Nephron (organoid): ENCODE measurements at regions not wholly inside any gene's neighbourhood (a gene's known extent, or its start where the extent isn't known, plus 50 kb on each side); places are given as distances from the start of the nearest gene placed in this dataset.
"Not testable (repeated sequence)": the region's sequence is repeated elsewhere in the genome, so short reads cannot be mapped to it uniquely, and the experiment has no call there.

ENCODE experiments used
- H3K27ac Mint-ChIP-seq, 3 experiments: 2 replicates each; pipeline ENCODE4 v1.8.0; 2020; ENCODE audit warnings: mixed read lengths in 3 of 3, mild to moderate bottlenecking in 2 of 3, moderate library complexity in 1 of 3
- H3K27me3 Mint-ChIP-seq: 2 replicates; pipeline ENCODE4 v1.8.0; 2021; ENCODE audit warnings: low read depth, mild to moderate bottlenecking, moderate library complexity, mixed read lengths
- H3K36me3 Mint-ChIP-seq: 2 replicates; pipeline ENCODE4 v1.8.0; 2020; ENCODE audit warnings: low read depth, mixed read lengths
- H3K4me1 Mint-ChIP-seq: 2 replicates; pipeline ENCODE4 v1.8.0; 2020; ENCODE audit warnings: mixed read lengths
- H3K4me3 Mint-ChIP-seq, 3 experiments: 2 replicates each; pipeline ENCODE4 v1.8.0; 2020; ENCODE audit warnings: mild to moderate bottlenecking in 3 of 3, mixed read lengths in 3 of 3, moderate library complexity in 2 of 3
- H3K9me3 Mint-ChIP-seq: 2 replicates; pipeline ENCODE4 v1.8.0; 2020; ENCODE audit warnings: mixed read lengths
- CTCF ChIP-seq, 3 experiments: fragments of 200-600 bp; sonication (generic); IDR thresholded peaks; one replicate each; pipeline ENCODE4 v1.5.0; 2021; ENCODE audit warnings: antibody characterized with exemption in 3 of 3; ENCODE audit not compliant: unreplicated experiment in 3 of 3

DNA sequence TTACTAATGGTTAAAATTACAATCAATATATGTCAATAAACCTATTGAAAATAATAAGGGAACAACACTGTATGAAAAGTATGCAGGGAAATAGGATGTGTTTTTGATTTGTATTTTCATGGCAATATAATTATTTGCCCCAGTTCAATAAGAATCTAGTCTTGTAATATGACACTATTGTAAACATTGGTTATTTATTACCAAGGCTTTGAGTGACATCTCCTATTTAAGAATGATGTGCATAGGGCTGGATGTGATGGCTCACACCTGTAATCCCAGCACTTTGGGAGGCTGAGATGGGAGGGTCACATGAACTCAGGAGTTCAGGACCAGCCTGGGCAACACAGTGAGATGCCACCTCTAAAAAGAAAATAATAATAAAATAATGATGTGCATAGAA lies 78.6 kb upstream of the DTNBP1 start:
- no peak for TF ChIP-seq CTCF (IDR thresholded peaks at IDR 0.05; ENCODE audit: unreplicated experiment in 3 of 3)
- H3K4me3 Mint-ChIP-seq, result no peak overlapping the region
- no peak overlapping the region for H3K27ac Mint-ChIP-seq
- H3K36me3 Mint-ChIP-seq, result no peaks in the 10 kb centered on the region
- H3K27me3 Mint-ChIP-seq, result peaks cover 4% of the 10 kb centered on the region
- peaks cover 6% of the 10 kb centered on the region for H3K4me1 Mint-ChIP-seq
- H3K9me3 Mint-ChIP-seq, result peaks cover 13% of the 10 kb centered on the region

GRCh38 chr6:15739867-15740266 lies 77.0 kb upstream of the DTNBP1 start:
- Mint-ChIP-seq H3K9me3 (peaks cover 12% of the 10 kb centered on the region), H3K36me3 (no peaks in the 10 kb centered on the region), H3K4me3 (no peak overlapping the region), H3K4me1 (peaks cover 17% of the 10 kb centered on the region), H3K27me3 (peaks cover 4% of the 10 kb centered on the region), H3K27ac (peak overlapping the region in 1 of 3 experiments; percentile 15)
- TF ChIP-seq CTCF (IDR thresholded peaks at IDR 0.05; ENCODE audit: unreplicated experiment in 3 of 3), result no peak

GRCh38 chr6:15739353-15739752 lies 76.5 kb upstream of the DTNBP1 start:
- Mint-ChIP-seq H3K4me1 (peaks cover 22% of the 10 kb centered on the region), H3K9me3 (peaks cover 11% of the 10 kb centered on the region), H3K4me3 (no peak overlapping the region), H3K36me3 (no peaks in the 10 kb centered on the region), H3K27ac (peak overlapping the region in 1 of 3 experiments; percentile 15), H3K27me3 (peaks cover 4% of the 10 kb centered on the region)
- no peak for TF ChIP-seq CTCF (IDR thresholded peaks at IDR 0.05; ENCODE audit: unreplicated experiment in 3 of 3)

DNA sequence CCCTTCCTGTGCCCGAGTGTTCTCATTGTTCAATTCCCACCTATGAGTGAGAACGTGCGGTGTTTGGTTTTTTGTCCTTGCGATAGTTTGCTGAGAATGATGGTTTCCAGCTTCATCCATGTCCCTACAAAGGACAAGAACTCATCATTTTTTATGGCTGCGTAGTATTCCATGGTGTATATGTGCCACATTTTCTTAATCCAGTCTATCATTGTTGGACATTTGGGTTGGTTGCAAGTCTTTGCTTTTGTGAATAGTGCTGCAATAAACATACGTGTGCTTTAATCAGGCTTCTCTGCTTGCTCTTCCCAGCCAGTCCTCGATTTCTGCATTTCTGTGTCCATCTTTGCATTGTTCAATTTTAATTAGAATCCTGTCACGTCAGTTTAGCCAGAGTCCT lies 75.4 kb upstream of the DTNBP1 start:
- H3K4me3 Mint-ChIP-seq, H3K36me3 Mint-ChIP-seq, H3K9me3 Mint-ChIP-seq, H3K27me3 Mint-ChIP-seq: not testable (repeated sequence)
- Mint-ChIP-seq H3K27ac (peak overlapping the region in 2 of 3 experiments; percentile 53 to 83), H3K4me1 (peaks cover 32% of the 10 kb centered on the region)

DNA sequence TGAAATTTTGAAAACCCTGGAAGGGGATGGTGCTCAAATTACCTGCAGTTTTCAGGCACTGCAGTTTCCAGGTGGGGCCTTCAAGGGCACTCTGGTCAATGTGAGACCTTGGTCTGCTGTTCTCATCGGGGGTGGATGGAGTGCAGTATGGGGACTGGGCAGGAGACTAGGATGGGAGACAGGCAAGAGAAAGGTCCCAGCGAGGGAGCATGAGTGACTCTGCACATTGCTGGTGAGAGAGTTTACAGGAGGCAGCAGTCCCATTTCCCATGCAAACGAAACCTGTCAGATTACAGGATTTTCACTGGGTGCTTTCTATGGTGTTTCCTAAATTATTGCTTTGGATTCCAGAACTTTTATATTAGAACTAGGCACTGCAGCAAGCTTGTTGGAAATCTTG lies 73.5 kb upstream of the DTNBP1 start:
- TF ChIP-seq CTCF (IDR thresholded peaks at IDR 0.05; ENCODE audit: unreplicated experiment in 3 of 3), result no peak
- no peaks in the 10 kb centered on the region for H3K36me3 Mint-ChIP-seq
- H3K9me3 Mint-ChIP-seq, result no peaks in the 10 kb centered on the region
- H3K27ac Mint-ChIP-seq, result peak overlapping the region; percentile 27 to 49 (median 36)
- no peak overlapping the region for H3K4me3 Mint-ChIP-seq
- H3K4me1 Mint-ChIP-seq, result peaks cover 42% of the 10 kb centered on the region
- H3K27me3 Mint-ChIP-seq, result peaks cover 7% of the 10 kb centered on the region

- peaks cover 7% of the 10 kb centered on the region for H3K27me3 Mint-ChIP-seq
- H3K4me1 Mint-ChIP-seq, result peaks cover 42% of the 10 kb centered on the region
- no peak for TF ChIP-seq CTCF (IDR thresholded peaks at IDR 0.05; ENCODE audit: unreplicated experiment in 3 of 3)
- no peaks in the 10 kb centered on the region for H3K36me3 Mint-ChIP-seq
- peak overlapping the region; percentile 27 to 49 (median 36) for H3K27ac Mint-ChIP-seq
- no peak overlapping the region for H3K4me3 Mint-ChIP-seq
- H3K9me3 Mint-ChIP-seq, result no peaks in the 10 kb centered on the region
Measured at GRCh38 chr6:15735567-15736265, 72.9 kb upstream of the DTNBP1 start.
